DMS53 treated with DMSO at 0.1 percent for 48 hours (cell line): ENCODE measurements at regions not wholly inside any gene's neighbourhood (a gene's known extent, or its start where the extent isn't known, plus 50 kb on each side); places are given as distances from the start of the nearest gene placed in this dataset.

Experiments
- DNase-seq: peaks from one replicate; lab custom pipeline; 2025; ENCODE audit not compliant: unreplicated experiment; lab: John Stamatoyannopoulos, UW

DNA sequence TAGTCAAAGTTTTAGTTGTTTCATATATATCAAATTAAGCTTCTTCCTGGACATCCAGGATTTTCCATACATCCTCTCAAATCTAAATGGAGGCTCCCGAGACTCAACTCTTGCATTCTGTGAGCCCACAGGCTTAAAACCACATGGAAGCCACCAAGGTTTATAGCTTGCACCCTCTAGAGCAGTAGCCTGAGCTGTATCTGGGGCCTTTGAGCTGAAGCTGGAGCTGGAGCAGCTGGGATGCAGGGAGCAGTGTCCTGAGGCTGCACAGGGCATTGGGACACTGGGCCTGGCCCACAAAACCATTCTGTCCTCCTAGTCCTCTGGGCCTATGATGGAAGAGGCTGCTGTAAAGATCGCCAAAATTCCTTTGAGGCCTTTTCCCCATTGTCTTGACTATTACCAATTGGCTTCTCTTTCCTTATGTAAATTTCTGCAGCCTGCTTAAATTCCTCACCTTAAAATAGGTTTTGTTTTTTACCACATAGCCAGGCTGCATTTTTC lies 151.0 kb downstream of the COX7C start:
- DNase-seq = no peak

DNA sequence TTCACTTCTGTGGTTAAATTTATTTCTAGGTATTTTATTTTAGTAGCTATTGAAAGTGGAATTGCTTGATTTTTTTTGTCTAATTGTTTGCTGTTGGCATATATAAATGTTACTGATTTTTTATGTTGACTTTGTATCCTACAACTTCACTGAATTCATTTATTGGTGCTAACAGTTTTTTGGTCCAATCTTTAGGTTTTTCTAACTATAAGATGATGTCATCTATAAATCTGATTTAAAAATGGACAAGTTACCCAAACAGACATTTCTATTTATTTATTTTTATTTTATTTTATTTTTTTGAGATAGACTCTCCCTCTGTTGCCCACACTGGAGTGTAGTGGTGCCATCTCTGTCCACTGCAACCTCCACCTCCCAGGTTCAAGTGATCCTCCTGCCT lies 162.3 kb downstream of the COX7C start:
- DNase-seq = no peak

DNA sequence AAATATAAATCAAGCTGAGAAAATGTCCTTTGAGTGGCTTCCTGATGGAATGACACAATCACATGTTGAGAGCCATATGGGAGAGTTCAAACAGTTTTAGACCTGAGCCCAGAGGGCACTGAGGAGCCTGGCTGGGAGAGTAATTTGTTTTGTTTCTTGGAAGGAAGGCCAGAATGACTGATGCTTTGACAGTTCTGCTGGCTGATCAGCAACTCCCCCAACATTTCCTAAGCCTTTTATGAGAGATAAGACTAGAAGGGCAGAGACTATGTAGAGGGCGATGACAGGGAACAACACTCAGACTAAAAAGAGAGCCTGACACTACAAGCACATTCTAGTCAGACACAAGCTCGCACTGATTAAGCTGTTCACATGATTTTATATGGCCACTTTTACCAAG lies 169.2 kb downstream of the COX7C start:
- no peak for DNase-seq

- no peak for DNase-seq
Observed at GRCh38 chr5:86795659-86796058, 177.9 kb downstream of the COX7C start.

- no peak for DNase-seq
Observed at GRCh38 chr5:86797677-86798076, 179.9 kb downstream of the COX7C start.

DNA sequence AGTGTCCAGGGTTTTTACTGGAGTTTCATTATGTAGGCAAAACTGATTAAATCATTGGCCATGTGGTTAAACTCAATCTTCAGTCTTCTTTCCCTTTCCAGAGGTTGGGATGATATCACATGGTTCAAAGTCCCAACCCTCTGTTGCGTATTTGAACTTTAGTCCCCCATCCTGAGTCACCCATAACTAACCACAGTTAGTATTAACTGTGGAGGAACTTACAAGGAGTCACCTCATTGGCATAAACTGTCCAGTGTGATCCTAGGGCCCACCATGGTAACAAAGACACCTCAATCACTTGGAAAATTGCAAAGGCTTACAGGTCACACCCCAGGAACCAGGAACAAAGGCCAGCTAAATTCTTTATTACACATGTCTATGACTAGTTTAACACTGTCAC lies 188.5 kb downstream of the COX7C start:
- no peak for DNase-seq

DNA sequence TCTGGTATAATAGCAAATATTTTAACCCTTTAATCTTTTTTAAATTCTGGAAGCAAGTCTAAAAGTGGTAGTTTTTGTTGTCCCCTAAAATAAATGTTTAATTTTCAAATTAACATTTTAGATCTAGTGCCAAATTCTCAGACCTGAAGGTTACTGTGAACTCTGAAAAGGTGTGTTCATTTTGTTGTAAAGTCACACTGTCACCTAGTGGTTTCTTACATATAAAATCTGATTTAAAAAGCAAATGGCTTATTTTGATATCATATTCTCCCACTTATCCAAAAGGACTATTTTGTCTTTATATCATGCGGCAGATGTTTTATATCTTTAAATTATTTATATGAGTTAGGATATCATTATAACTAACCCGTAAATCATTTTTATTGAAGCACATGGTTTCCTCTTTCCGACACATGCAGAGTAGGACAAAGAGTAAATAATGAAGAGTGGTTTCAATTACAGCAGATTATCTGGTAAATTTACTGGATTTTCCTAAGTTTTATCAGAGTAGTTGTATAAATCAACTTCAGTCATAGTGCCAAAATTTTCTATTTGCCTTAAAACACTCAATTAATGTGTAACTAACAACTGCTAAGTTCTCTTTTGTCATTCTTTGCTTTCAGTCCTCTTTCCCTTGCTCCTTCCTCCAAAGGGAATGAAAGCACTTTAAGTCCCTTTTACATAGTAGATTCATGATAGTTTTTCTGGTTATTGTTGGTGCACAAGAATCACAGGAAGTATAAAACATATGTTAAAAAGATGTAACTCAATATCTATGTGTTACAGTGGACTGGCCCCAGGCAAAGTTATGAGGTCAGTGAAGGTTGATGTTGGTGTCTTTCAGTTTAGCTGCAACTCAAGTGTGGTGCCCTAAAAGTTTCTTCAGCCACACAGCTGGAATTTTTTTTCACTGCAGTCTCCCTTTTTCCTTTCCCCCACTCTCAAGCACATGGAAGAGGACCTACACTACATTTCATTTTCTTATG lies 189.6 kb downstream of the COX7C start:
- DNase-seq = no peak

GRCh38 chr5:86814315-86814714 lies 196.6 kb downstream of the COX7C start:
- DNase-seq = no peak

DNA sequence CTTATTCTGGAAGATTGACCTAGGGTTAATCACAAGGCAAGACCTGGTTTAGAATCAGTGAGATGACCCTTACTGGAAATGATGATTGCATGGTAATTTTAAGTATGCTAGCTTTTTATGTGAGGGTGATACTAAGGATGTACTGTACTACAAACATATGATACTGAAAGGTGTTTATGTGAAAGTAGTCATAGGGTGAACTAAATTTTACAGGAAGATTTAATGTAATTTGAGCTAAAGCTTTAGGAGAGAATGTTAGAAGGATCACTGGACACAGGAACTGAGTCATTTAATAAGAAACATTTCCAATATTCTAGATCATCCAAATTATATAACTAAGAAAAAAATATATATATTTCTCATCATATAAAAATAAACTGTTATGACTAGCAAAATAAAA lies 197.2 kb downstream of the COX7C start:
- no peak for DNase-seq

DNA sequence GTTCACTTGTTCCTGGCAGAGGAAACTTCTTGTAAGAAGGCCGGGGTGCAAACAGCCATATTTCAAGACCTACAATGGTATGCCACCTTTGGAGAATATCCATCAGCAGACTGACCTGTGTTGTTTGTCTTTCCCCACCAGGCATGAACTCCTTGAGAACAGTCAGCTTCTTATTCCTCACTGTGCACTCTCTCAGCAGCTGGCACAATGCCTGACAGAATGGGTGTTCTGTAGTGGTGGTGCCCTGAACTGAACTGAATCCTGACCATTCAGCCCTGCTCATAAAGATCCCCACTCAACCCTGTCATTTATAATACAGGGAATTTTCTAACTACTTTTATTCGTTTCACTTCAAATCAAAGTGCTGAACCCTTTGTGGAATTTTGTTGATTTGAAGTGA lies 206.9 kb downstream of the COX7C start:
- DNase-seq = no peak

DNA sequence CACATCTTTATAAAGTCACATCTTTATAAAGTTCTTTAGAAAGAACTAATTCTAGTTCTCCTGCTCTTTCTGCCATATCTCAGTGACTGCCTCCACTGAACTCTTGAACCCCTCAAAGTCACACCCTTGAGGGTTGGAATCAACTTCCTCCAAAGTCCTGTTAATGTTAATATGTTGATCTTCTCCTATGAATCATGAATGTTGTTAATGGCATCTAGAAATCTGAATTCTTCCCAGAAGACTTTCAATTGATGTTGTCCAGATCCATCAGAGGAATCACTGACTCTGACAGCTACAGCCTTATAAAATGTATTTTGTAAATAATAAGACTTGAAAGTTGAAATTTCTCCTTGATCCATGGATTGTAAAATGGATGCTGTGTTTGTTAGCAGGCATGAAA lies 213.4 kb downstream of the COX7C start:
- no peak for DNase-seq

DNA sequence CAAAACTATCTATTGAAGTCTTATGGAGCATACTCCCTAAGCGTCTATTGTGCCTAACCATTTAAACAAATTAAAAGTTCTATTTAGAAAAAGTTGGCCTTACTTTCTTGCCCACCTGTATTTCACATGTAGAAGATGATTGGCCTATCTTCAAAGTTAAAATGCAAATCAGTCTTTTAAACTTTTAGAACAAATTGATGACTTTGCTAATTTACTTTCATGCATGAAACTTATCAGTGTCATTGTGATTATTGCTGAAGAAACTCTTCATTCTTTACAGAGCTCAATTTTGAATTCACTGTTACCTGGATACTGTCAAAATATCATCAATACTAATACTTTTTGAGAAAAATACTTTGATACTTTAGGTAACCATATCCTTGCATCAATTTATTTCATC lies 216.1 kb downstream of the COX7C start:
- no peak for DNase-seq

DNA sequence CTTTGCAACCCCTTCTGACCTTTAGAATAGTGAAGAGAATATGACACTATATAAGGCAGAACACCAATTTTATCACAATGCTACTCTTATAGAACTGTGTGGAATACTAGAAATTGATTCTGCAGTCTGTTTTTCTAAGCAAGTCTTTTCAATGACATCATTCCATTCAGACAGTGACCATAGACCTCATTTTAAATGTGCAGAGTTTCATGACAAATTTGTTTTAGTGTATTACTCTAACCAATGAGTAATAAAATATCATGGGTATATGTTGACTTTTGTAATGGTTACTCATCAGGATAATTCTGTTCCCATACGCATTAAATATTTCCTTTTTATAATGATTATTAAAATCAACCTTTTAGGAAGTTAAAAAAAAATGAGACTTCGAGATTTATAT lies 219.9 kb downstream of the COX7C start:
- no peak for DNase-seq

DNA sequence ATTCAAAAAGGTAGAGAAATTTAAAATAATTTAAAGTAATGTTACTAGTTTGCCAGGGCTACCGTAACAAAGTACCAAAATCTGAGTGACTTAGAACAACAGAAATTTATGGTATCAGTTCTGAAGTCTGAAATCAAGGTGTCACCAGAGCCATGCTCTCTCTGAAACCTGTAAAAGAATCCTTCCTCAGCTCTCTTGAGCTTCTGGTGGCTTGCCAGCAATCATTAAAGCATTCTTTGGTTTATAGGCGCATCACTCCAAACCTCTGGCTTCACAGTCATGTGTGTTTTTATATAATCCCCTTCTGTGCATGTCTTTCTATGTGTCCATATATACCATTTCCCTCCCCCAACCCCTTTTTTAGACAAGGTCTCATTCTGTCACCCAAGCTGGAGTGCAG lies 220.3 kb downstream of the COX7C start:
- no peak for DNase-seq

- DNase-seq = no peak
Observed at GRCh38 chr5:86841000-86841644, 223.4 kb downstream of the COX7C start.

GRCh38 chr5:86858442-86858841 lies 240.7 kb downstream of the COX7C start:
- no peak for DNase-seq

- DNase-seq = no peak
Observed at GRCh38 chr5:86861512-86861911, 243.8 kb downstream of the COX7C start.

DNA sequence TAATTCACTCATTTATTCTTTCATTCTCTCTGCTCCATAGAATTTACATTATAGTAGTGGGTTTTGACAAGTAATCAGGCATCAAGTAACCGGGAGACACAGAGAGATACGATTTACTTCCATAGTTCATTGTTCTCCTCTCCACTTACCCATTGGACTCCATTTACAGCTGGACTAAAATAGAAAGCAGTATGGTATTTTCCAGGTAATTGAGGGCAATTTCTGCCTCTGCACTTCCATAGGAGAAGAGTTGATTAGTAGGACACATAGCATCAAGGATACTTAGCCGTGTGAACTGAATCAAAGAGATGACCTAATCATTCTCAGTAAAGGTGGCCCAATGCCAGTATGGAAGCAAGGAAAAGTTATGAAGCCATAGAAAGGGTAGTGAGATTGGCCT lies 244.4 kb downstream of the COX7C start:
- DNase-seq = no peak

DNA sequence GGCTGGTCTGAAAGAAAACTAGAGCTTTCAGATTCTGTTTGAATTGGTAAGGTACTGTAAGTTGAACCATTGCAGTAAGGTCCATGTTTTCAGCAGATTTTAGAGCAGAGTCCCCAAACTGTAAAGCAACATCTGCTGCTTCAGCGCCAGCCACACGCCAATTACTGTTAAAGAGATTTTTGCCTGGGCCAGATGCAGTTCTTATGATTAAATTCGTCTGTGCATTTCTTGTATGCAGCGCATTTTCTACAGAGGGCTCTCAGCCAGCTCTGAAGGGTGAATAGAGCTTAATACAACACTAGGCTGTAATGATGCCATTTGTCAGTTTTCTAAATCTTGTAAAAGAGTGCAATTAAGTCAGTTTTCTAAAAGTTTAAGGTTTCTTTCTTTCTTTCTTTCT lies 246.3 kb downstream of the COX7C start:
- DNase-seq = no peak

DNA sequence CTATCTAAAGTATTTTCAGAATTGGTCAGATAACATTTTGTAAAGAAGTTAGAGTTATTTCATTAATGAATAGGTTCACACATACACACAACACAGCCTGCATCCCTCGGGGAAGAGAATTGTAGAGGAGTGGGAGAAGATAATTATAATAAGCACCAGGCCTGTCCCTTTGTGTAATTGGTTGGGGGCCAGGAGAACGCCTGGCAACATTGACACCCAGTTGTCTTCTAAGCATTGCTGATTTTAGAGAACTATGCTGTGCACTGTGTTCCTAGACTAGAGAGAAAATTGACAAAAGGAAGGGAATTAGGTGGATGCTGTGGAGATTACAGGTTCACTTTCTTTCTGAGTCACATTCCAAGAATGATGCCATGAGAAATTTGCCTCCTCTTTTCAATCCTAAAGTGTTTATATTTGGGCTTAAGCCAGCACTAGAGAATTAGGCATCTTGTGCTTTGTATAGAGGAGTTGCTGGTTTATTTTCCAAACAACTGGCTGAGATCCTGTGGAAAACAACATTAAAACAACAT lies 247.6 kb downstream of the COX7C start:
- no peak for DNase-seq

- no peak for DNase-seq
Observed at GRCh38 chr5:86866036-86866435, 248.3 kb downstream of the COX7C start.

GRCh38 chr5:86869268-86869667 lies 251.5 kb downstream of the COX7C start:
- DNase-seq = no peak
